Head of caudate nucleus (tissue), 42 donors: ENCODE measurements at regions not wholly inside any gene's neighbourhood (a gene's known extent, or its start where the extent isn't known, plus 50 kb on each side); places are given as distances from the start of the nearest gene placed in this dataset.
A peak's percentile ranks its signal among the peaks of the same experiment; 100 is the strongest.
"Not testable (repeated sequence)": the region's sequence is repeated elsewhere in the genome, so short reads cannot be mapped to it uniquely, and the experiment has no call there.

Source experiments
- DNase-seq, 42 donors: peaks; one replicate each; pipeline versions ENCODE4 v3.0.0 to v3.0.0-alpha.2; 2020 to 2021; ENCODE audit warnings: mixed read lengths in 7 of 42
- intact Hi-C: fragments of 100-400 bp; cut with DNase I; formaldehyde crosslinking; loops from one replicate; pipeline ENCODE4 v1.15.0; 2022

DNA sequence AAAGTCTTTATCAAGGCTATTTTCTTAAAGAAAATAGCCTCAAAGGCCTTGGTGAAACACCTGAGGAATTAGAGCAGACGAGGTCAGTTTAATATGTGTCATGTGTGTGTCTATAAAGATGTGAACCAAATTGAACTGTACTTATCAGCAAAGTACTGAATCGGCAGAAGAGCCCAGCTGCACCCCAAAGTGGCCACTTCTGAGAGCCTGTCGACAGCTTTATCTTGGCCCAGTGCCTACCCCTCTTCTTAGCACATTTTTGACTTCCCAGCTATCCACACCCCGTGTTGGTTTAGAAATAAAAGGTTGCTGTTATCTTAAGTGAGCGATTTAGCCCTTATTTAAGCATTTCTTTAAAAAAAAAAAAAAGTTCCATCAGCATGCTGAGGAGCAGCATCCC is 329.7 kb downstream of the FBXW7 start:
- no peak for DNase-seq
- intact Hi-C loops: no loop called here

DNA sequence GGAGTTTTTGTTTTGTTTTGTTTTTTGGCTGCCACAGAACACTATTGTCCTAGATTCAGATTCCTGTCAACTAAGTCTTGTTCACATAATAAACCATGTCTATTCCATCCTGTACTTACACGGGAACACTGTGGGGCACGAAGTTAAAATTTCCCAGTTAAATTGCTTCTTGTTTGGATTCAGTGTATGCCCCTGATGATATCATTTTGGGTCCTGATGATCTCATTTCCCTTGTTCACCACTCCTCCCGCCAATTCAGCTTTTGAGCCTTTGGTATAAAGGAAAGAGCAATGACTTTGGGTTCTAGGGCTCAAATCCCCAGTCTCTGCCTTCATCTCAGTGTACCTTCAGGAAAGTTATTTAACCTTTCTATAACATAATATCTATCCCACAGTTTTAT is 333.5 kb downstream of the FBXW7 start:
- intact Hi-C loops: no loop called here
- DNase-seq: no peak

DNA sequence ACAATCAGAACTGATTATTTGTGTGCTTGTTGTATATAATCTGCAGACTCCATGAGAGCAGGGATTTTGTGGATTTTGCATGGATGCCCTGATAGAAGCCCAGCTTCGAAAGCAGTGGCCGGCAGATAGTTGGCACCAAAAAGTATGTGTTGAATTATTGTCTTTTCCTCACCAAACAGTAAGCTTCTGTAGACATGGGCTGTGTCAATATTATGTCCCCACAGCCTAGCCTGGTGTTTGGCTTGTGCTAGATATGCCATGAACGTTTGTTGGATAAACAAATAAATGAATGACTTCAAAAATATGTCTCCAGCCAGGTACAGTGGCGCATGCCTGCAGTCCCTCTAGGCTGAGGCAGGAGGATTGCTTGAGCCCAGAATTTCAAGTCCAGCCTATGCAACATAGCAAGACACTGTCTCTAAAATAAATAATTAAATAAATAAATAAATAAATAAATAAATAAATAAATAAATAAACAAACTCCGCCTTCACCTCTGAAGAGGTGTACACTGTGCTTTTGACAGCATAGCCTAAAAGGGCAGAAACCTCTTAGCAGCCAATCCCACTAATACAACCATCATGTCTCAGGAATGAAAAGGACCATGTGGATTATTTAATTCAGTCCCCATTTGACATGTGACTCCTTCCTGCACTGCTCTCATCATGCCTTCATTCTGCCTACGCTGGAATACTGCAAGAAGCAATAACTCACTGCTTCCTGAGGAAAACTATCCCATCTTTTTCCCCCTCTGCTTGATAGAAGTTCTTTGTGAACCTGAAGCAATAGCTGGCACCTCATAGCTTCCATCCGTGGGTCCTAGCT is 335.2 kb downstream of the FBXW7 start:
- intact Hi-C loops: no loop called here
- DNase-seq: no peak

DNA sequence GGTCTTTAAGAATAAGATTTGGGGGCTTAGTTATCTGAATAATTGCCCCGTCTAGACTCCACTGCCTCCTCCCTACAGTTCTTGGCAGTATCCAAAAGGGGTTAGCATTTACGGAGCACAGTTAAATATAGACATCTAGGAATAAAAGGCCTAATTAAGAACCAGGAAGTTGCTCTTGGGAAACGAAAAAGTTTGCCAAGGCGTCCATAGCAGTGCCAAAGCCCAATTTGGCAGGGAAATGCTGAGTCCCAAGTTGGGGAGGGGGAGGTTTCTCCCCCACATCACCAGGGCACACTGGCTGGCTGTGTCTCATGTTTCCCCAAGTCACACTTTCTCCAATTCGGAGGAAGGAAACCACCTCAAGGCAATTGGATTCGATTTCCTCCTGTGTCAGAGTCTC is 338.7 kb downstream of the FBXW7 start:
- intact Hi-C loops: no loop called here
- DNase-seq: peak in 18 of 42 donors; percentile 11 to 61 (median 25)

DNA sequence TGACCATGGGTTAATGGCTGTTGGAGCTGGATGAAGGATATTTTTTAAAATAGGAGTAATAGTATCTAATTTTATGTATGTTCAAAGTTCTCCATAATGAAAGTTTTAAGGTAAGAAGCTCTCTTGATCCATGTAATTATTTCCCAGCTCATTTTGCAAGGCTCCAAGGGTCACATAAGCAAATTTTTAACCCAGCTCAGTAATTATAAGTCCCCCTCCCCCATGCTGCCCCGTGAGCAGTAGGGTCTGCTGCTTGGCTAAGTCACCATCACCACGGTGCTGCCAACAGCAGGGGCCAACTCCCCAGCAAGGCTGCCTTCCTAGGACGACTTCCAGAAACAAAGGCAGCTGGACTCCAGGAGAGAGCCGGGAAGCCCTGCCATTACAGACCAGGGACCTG is 340.0 kb downstream of the FBXW7 start:
- DNase-seq: peak in 6 of 42 donors; percentile 3 to 40 (median 21)

DNA sequence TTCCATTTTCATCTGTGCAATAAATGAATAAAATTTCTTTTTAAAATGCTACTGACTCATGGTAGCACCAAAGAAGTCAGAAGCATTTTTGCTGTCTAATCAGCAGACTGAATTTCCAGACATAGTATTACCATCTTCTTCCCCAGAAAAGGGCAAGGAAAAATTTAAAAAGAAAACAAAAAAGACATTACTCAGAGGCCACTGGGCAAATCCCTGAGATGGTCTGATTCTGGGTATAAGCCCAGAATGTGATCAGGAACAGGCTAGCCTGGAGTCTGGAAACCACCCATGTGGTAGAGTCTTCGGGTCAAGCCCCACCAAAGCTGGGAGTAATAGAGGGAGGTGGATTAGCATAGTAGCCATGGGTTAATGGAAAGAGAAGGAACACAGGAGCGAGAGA is 342.8 kb downstream of the FBXW7 start:
- intact Hi-C loops: no loop called here
- DNase-seq: no peak

More for the DNA sequence above, 340.0 kb downstream of the FBXW7 start:
- intact Hi-C loops: no loop called here

DNA sequence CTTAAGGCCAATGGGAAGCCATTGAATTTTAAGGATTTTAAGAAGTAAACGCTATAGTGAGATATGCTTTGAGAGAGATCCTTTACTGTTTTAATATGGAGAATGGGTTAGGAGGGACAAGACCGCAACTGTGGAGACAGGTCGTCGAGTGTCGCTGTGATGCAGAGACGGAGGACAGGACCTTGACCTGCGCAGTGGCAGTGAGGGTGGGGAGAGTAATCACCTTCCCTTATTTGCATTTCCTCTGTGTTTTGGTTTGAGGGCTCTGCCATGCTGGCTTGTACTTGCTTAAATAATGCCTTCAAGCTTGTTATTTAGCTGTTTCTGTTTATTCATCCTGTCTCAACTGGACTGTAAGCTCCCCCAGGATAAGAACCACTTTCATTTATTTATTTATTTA is 345.0 kb downstream of the FBXW7 start:
- DNase-seq: no peak
- intact Hi-C loops: no loop called here

DNA sequence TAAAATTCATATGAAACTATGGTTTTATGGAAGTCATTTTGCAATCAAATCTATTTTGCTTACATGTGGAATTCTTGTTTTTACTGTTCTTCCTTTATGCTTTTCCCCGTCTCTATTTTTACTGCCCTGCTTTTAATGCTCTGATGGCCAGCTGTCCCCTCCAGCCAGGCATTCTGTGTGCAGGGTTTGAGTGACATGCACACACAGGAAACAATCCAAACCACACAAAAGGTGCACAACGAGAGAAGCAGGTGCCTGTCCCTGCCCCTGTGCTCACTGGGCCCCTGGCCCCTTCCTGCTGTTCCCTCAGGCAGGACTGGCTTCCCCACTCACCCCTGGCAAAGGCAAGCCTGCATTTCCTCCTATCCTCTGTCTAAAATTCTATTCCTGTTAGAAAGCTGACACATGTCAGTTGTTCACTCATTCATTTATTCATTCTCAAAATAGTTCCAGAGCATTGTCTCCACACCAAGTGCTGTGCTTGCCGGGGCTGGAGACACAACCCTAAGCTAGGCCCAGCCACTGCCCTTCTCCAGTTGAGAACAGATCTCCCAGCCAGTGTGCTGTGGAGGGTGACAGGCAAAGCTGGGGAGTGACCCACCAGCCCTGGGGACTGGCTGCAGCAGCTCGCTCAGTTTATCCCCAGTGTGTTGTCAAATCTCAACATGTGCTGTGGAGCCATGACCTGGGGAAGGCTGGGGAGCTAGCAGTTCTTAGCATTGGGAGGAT is 346.3 kb downstream of the FBXW7 start:
- intact Hi-C loops: no loop called here

DNA sequence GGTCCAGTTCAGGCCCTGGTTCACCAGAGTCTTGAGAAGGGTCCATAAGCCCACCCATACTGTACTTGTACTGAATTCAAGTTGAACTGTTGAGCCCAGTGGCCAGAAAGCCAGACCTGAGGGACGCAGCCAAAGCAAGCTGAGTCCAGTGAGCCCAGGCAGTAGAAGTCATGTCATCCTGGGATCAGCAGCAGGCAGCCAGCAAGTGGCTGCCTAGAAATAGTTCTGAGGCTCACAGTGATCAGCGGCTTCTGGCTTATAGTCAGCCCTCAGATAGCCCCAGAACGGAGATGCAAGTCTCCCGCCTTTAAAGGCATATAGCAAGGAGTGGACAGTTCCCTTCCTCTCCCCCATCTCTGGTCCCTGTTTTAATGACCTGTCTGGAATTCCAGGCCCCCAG is 347.1 kb downstream of the FBXW7 start:
- intact Hi-C loops: no loop called here
- no peak for DNase-seq

More for the DNA sequence above, 346.3 kb downstream of the FBXW7 start:
- no peak for DNase-seq

DNA sequence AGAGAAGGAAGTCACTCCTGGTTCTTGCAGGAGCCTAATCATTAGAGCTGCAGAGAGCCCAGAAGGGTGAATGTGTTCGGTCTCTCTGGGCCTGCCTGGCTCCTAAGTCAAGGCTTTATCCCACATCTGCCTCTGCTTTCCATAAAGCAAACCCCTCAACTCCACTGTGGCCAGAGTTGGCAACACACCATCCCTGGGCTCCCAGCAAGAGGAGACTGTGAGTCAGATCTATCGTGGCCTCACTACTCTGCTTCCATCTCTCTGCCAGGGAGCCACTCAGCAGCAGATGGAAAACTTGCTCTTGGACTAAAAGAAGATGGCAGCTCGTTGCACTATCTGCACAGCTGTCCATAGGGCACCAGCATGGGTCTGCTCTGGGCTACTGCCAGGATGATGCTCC is 348.2 kb downstream of the FBXW7 start:
- intact Hi-C loops: no loop called here
- DNase-seq: no peak

DNA sequence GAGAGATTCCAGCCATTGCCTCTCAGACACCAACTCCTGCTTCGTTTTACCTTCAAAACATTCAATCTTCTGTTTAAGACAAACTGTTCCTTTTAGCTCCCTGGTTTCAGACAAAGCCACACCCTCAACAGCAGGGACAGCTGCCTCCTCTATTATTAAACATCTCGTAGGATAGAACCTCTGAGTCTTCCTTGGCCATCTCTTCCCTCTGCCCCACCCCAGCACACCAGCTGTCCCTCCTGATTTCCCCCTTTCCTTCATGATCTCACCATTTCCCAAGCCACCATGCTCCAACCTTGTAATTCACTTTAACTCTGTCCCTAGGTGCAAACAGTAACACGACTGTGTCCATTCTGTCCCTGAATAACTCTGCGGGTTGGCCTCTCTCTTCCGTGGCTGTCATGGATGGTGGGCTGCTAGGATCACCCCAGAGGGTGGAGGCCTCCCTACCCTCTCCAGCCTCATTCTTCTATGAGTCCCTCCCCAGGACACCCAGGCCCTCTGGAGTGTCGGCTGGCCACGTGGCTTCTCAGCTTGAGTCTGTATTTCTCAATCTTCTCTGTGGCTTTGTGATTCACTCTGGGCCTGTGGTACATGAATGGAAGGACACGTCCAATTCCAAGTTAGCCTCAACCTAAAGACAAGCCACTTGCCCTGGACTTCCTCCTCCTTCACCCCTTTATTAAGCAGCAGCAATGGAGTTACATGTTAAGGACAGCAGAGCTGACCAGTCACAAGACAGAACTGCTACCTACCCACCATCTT is 349.9 kb downstream of the FBXW7 start:
- intact Hi-C loops: no loop called here

DNA sequence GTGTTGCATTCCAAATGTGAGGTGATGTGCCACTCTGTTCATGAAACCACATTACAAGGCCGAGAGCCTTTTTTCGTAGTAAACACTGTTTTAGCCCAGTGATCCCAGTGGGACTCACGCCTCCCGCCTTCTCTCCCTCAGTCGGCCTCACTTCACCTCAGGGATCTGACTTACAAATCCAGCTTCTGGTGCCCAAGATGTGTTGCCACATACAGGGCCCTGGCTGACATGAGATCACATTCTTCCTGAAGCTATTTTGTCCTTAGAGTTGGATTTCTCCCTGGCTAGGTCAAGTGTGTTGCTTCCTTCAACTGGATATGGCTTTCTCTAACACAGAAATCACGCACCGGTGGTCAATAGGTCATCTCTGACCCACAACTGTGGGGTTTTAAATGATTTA is 354.7 kb downstream of the FBXW7 start:
- DNase-seq: no peak
- intact Hi-C loops: no loop called here

More for the DNA sequence above, 349.9 kb downstream of the FBXW7 start:
- DNase-seq: no peak

DNA sequence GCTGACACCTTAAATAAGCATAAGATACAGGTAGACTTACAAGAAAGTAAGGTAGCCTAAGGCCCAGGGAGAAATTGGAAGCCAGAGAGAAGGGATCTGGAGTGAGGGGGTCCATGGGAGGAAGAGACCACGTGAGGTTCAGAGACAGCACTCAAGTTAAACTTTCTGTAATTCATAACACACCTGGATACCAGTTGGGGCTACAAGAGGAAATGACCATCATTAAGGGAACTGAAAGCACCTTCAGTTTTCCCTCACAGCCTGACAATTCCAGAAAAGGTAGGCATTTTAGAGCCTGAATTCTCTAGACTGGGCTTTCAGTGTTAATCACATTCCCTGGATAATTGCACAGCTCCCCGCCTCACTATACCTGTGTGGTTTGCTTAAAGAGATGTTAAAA is 355.5 kb downstream of the FBXW7 start:
- intact Hi-C loops: no loop called here

DNA sequence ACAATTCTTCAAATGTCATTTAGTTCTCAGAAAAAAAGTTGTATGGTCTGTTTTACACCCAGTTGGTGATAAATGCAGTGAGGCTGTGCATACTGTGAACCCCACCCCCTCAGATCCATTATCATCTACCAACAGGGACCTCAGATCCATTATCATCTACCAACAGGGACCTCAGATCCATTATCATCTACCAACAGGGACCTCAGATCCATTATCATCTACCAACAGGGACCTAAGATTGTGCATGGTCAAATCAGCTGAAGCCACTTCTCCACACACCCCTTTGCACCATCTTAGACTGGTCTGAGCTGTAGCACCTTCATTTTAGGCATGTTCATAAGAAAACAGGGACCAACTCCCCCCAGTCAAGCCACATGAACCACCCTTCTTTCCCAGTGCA is 358.4 kb downstream of the FBXW7 start:
- intact Hi-C loops, DNase-seq: not testable (repeated sequence)

More for the DNA sequence above, 355.5 kb downstream of the FBXW7 start:
- DNase-seq: no peak

DNA sequence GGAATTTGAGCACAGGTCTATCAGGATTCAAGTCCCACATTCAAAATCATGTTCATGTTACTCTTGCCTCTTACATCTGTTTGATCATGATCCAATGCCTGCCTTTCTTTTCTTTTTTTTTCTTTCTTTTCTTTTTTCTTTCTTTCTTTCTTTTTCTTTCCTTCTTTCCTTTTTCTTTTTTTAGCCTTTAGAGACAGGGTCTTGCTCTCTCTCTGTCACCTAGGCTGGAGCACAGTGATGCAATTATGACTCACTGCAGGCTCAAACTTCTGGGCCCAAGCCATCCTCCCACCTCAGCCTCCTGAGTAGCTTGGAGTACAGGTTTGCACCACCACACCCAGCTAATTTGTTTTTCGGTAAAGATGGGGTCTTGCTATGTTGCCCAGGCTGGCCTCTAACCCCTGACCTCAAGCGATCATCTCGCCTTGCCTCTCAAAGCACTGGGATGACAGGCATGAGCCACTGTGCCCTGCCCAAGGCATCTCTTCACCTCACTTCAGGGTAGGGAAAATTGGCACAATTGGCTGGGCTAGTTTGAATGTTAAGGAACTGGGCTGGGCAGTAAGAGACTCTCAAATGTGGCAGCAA is 359.2 kb downstream of the FBXW7 start:
- intact Hi-C loops: no loop called here
- DNase-seq: no peak

DNA sequence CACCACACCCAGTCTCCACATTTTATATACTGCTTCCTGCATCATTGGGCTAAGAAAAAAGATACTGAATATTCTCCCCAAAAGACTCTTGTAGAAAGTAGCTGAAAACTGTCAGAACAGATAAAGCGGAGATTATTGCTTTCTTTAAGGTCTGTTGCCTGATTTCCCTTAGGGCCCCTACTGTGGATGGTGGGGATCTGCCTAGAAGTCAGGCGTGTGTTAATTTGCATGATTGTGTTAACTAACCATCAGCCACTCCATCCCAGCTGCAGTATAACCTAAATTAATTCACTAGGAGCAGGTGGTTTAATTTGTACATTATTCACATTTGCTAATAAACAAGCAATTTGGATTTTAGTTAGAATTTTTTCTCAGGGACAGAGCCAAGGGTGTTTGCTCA is 360.3 kb downstream of the FBXW7 start:
- no peak for DNase-seq

DNA sequence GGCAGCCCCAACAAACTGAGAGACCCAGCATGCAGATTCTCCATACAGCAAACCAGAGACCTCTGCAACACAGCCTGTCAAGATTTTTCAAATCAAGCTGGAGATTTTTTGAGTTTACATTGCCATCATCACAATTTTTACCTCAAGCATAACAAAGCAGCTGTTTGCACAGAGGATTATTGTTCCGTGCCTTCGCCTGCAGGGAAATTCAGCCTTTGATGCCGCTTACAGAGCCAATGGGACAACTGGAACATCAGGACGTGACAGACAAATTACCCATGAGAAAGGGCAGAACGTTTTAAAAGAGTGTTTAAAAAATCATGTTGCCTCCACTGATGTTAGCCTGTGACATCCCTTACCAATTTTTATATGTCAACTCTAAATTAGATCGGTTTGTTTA is 363.7 kb downstream of the FBXW7 start:
- intact Hi-C loops: no loop called here
- DNase-seq: no peak

More for the DNA sequence above, 360.3 kb downstream of the FBXW7 start:
- intact Hi-C loops: no loop called here

DNA sequence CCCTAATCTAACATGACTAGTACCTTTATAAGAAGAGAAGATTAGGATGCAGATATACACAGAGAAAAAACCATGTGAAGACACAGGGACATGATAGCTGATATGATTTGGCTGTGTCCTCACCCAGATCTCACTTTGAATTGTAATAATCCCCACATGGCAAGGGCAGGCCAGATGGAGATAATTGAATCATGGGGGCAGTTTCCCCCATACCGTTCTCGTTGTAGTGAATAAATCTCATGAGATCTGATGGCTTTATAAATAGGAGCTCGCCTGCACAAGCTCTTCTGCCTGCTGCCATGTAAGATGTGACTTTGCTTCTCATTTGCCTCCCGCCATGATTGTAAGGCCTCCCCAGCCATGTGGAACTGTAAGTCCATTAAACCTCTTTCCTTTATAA is 364.3 kb downstream of the FBXW7 start:
- DNase-seq: no peak

DNA sequence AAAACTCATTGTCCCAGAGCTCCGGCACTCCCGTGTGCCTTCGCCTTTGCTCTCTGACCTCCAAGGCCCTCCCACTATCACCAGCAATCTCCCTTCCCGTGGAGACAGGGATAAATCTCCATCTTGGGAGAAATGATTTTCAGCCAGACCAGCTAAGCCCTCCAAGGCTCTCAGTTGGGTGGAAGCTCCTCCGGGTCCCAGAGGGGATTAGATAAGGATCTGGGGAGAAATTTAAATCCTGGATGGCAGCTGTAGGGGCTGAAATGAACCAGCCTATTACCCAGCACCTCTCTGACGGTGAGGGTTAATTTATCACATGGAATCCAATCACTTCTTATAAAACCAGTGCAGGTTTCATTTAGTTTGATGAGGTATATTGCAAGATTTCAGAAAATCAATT is 366.2 kb downstream of the FBXW7 start:
- DNase-seq: no peak
- intact Hi-C loops: no loop called here

More for the DNA sequence above, 364.3 kb downstream of the FBXW7 start:
- intact Hi-C loops: no loop called here
